Muscle of leg (tissue), 3 donors: ENCODE measurements at regions not wholly inside any gene's neighbourhood (a gene's known extent, or its start where the extent isn't known, plus 50 kb on each side); places are given as distances from the start of the nearest gene placed in this dataset.
A peak's percentile ranks its signal among the peaks of the same experiment; 100 is the strongest.

ENCODE experiments used
- DNase-seq: peaks from one replicate; pipeline ENCODE4 v3.0.0; 2013
- H3K27ac ChIP-seq: one replicate; pipeline ENCODE4 v1.5.1; 2013; ENCODE audit warnings: mild to moderate bottlenecking, low read length, control low read depth
- H3K27me3 ChIP-seq: one replicate; pipeline ENCODE4 v1.6.1; 2013; ENCODE audit warnings: low read length; ENCODE audit not compliant: control insufficient read depth, insufficient read depth
- H3K36me3 ChIP-seq: one replicate; pipeline ENCODE4 v1.6.1; 2013; ENCODE audit warnings: low read length; ENCODE audit not compliant: control insufficient read depth, insufficient read depth
- H3K4me1 ChIP-seq: one replicate; pipeline ENCODE4 v1.6.1; 2013; ENCODE audit warnings: low read length; ENCODE audit not compliant: control insufficient read depth, insufficient read depth
- H3K4me3 ChIP-seq: one replicate; pipeline ENCODE4 v1.5.1; 2013; ENCODE audit warnings: low read length, control low read depth
- H3K9me3 ChIP-seq: replicated peaks from 2 replicates; pipeline ENCODE4 v1.6.1; 2013; ENCODE audit warnings: low read depth, low read length; ENCODE audit not compliant: control insufficient read depth
- WGBS: methylation state at CpG from one replicate; pipeline ENCODE4 v1.1.5; 2013; ENCODE audit warnings: missing lambda C conversion rate; ENCODE audit not compliant: insufficient coverage; 5-methylcytosine and 5-hydroxymethylcytosine counted together

DNA sequence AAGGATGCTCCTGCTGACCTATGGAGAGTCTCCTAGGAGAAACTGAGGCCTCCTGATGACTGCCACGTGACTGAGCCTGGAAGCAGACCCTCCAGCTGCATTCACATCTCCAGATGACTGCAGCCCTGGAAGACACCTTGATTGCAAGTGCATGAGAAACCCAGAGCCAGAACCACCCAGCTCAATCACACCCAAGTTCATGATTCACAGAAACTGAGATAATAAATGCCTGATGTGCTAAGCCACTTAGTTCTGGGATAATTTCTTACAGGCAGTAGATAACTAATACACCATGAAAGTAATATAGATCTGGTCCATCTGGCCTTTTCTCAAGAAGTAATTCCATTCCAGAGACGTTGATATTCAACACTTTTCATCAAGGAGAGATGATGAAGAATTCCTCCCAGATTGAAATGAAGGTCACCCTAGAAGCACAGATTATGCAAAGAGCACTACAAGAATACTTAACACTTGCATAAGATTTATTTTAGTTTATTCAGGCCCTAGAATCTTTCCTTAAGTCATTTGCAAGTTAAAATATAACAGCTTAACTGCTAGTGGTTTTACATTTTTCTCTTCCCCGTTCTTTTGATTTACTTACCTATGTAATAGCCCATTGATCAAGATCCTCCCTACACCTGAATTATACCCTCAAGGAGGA is 208.2 kb upstream of the INHBA start:
- Histone ChIP-seq H3K4me1 (peaks cover 3% of the 10 kb centered on the region), H3K36me3 (no peaks in the 10 kb centered on the region), H3K9me3 (no peaks in the 10 kb centered on the region), H3K27me3 (no peaks in the 10 kb centered on the region), H3K4me3 (no peak overlapping the region), H3K27ac (no peak overlapping the region)
- 30% methylated on average over 1 of the region's 3 CpGs for WGBS
- DNase-seq, result no peak

DNA sequence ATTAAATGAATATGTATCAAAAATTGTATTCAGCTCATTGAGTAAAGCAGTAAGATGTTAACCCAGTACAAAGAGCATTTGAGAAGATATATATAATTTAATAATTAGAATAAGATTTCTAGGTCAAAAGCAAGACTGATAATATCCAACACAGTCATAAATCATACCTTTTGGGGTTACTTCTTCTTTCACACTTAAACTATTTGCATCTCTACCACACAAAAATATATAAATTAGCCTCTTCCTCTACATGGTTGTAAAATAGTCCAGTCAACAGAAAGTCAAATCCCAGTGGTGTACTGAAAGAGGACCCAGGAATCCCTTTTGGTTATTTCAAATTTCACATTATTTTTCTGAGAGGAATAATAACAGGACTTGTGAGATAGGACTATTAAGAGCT is 204.6 kb upstream of the INHBA start:
- H3K36me3 ChIP-seq, result no peaks in the 10 kb centered on the region
- no peak overlapping the region for H3K4me3 ChIP-seq
- peaks cover 3% of the 10 kb centered on the region for H3K9me3 ChIP-seq
- H3K27ac ChIP-seq, result no peak overlapping the region
- no peaks in the 10 kb centered on the region for H3K27me3 ChIP-seq
- H3K4me1 ChIP-seq, result peaks cover 3% of the 10 kb centered on the region
- DNase-seq, result no peak

DNA sequence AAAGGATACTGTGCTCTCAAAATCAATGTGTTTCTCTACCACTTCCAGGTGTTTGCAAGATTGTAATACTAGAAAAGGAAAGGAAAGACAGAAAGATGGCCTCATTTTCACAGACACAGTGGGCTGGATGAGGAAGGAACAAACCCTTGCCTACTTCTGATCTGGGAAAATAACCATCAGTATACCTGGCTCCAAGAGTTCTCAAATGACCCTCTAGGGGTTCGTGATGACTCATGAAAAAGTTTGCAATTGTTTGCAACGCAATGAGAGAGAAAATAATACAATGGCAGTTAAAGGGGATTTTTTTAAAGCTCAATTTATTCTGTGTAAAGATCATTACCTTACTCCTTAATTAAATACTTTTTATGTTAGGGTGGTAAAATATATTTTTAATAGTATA is 197.6 kb upstream of the INHBA start:
- Histone ChIP-seq H3K36me3 (no peaks in the 10 kb centered on the region), H3K4me3 (no peak overlapping the region), H3K9me3 (peaks cover 3% of the 10 kb centered on the region), H3K27me3 (no peaks in the 10 kb centered on the region), H3K27ac (no peak overlapping the region), H3K4me1 (no peaks in the 10 kb centered on the region)
- WGBS, result no CpG with 5 or more reads among the region's 2 CpGs
- no peak for DNase-seq

DNA sequence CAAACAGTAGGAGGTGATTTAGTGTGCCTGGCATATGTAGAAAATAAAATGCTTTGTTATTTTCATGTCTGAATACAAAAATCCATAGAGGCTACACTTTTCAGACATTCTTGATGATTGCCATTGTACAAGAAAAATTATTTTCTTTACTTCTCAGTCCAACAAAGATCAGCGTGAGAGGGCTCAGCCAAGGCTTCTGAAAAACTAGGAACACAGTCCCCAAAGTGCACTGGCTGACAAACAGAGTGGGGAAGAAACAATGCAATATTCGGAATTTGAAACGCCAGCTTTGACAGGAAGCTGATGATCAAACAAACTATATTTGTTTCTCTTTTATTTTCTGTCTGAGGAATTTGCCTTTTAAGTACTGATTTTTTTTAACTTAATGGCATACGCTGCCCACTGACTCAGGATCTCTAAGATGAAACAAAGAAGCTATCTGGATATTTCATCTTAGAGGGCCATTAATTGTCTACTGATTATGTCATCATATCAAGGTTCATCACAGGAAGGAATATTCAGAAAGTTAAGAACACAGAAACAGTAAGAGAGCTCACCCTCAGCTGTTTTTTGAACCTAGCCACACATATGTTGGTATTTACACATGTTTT is 197.0 kb upstream of the INHBA start:
- Histone ChIP-seq H3K36me3 (no peaks in the 10 kb centered on the region), H3K27me3 (no peaks in the 10 kb centered on the region), H3K4me1 (no peaks in the 10 kb centered on the region), H3K9me3 (peaks cover 3% of the 10 kb centered on the region), H3K27ac (no peak overlapping the region), H3K4me3 (no peak overlapping the region)
- WGBS, result no CpG with 5 or more reads among the region's 4 CpGs
- no peak for DNase-seq

DNA sequence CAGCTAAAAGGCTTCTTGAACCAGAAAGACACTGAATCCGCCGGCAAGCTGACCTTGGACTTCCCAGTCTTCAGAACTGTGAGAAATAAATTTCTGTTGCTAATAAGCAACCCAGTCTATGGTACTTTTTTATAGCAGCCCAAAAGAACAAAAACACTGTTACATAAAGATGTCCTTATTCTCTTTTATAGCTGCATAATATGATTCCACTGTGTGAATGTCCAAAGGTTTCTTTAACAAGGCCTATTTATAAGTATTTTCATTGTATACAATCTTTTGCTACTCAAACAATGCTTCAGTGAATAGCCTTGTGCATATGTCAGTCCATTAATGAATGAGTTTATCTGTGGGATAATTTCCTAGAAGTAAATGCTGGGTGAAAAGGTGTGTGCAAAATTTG is 190.8 kb upstream of the INHBA start:
- no peaks in the 10 kb centered on the region for H3K36me3 ChIP-seq
- no peak overlapping the region for H3K4me3 ChIP-seq
- H3K4me1 ChIP-seq, result peaks cover 16% of the 10 kb centered on the region
- no peak overlapping the region for H3K27ac ChIP-seq
- WGBS, result no CpG with 5 or more reads among the region's 2 CpGs
- DNase-seq, result no peak
- H3K9me3 ChIP-seq, result no peaks in the 10 kb centered on the region
- no peaks in the 10 kb centered on the region for H3K27me3 ChIP-seq

DNA sequence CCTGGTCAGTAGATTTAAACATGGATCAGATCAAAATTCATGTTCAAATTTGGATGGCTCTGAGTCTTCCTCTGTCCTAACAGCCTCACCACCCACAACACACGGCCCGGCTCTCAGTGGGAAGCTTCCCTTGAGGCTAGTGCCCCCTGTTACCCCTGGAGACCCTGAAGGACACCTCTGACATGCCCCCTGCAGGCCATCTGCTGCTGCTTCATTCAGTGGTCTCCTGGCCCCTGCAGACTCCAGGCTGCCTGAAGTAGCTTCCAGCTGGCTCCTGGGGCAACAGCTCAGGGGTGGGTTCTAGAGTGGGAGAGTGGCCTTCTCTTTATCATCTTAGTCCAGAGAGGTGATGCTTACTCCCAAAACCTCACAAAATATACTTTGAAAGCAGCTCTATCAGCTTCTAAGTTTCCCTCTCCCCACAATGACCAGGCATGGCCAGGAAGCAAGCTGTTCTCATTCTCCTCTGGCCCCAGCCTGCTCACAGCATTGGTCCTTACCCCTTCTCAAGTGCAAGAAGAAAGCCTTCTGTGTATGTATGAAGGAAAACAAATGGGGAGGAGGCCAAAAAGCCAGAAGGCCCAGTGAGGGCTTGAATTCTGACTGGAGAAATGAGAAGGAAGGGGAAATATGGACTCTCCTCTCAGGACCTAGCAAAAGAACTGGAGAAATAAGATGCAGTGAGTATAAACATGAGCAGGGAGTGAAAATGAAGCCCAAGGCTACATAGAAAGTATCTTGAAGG is 189.6 kb upstream of the INHBA start:
- no peaks in the 10 kb centered on the region for H3K36me3 ChIP-seq
- peak overlapping the region; percentile 36 for H3K27ac ChIP-seq

DNA sequence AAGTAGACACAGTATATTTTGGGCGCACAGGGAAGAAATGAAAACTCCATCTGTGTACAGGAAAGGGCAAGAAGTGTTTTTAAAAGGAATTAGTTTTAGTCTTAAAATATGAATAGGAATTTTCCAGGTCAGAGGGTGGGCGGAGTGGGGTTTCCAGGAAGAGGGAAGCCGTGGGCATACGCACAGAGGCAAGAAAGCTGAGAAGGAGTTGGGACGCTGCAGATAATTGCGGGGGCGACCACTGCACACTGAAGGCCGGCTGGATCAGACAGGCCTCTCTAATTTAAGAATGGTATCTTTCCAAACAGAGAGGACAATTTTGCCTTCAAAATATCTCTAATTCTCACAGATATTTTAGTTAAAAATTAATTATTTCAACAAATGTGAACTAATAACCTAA is 189.1 kb upstream of the INHBA start:
- Histone ChIP-seq H3K27me3 (no peaks in the 10 kb centered on the region), H3K27ac (no peak overlapping the region), H3K9me3 (no peaks in the 10 kb centered on the region), H3K36me3 (no peaks in the 10 kb centered on the region), H3K4me1 (peaks cover 28% of the 10 kb centered on the region), H3K4me3 (no peak overlapping the region)
- 60% methylated on average over 8 of the region's 8 CpGs for WGBS
- no peak for DNase-seq

More for the DNA sequence above, 189.6 kb upstream of the INHBA start:
- Histone ChIP-seq H3K9me3 (no peaks in the 10 kb centered on the region), H3K4me3 (no peak overlapping the region), H3K4me1 (peaks cover 22% of the 10 kb centered on the region), H3K27me3 (no peaks in the 10 kb centered on the region)
- no peak for DNase-seq
- no CpG with 5 or more reads among the region's 2 CpGs for WGBS

DNA sequence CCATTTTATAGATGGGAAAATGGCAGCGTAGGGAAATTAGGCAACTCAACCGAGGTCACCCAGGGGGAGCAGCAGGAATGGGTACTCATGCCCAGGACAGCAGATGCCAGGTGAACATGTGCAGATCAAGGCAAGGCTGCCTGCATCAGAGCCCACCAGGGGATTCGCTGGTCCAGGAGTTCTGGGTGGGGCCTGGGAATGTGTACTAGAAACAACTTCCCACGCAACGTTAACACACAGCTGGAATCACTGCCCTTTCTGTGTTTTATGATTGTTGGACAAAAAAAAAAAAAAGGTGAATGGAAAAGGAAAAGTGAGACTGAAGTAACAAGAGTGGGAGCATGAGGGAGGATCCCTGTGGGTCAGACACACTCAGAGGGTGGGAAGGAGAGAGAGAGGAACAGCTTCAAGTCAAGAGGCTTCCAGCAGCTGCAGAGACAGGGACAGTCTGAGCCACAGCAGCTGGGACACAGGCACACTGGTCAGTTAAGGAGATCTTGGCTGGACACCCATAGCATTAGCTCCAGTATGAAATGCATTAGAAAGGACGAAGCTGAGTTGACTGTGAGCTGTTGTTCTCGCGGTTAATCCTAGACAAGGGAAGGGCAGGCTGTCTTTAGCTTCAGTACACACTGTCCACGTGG is 187.9 kb upstream of the INHBA start:
- Histone ChIP-seq H3K4me3 (no peak overlapping the region), H3K27me3 (no peaks in the 10 kb centered on the region), H3K9me3 (no peaks in the 10 kb centered on the region), H3K27ac (peak overlapping the region; percentile 45), H3K36me3 (no peaks in the 10 kb centered on the region), H3K4me1 (peaks cover 38% of the 10 kb centered on the region)
- WGBS, result 33% methylated on average over 8 of the region's 9 CpGs
- peak; percentile 89 for DNase-seq

DNA sequence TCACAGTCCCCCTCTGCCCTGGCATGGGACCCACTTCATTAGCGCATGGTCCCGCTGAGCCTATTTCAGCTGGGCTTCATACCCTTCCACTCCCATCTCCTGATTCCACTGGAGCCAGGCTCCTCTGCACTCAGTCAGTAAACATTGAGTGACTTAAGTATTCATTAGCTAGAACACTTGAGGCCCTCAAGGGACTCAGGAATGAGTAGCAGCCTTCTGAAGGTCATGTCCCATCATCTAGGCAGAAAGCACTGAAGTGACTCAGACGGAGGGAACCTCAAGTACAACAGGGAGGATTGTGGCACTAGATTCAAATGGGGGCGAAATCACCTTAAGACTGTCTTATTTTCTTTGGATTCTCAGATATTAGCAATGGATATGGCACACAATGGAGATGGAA is 186.6 kb upstream of the INHBA start:
- Histone ChIP-seq H3K4me1 (peaks cover 48% of the 10 kb centered on the region), H3K36me3 (no peaks in the 10 kb centered on the region), H3K4me3 (no peak overlapping the region), H3K27ac (no peak overlapping the region), H3K9me3 (no peaks in the 10 kb centered on the region), H3K27me3 (no peaks in the 10 kb centered on the region)
- no peak for DNase-seq
- 50% methylated on average over 2 of the region's 4 CpGs for WGBS

DNA sequence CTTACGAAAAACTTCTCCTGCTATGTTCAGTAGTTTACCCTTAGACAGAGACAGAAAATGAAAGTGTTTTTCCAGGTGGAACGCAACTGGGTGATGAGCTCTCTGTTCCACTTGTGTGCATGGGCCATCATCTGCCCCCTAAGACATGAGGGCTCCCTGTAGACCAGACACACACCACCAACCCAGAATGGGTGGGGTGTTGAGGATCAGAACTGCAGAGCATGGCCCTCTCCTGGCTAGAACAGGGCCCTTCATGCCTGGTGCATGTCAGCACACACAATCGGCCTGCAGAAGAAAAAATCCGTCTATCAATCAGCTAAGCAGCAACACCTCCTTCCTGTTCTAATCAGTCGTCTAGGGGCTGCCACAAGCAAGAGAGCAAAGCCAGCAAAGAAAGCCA is 186.2 kb upstream of the INHBA start:
- 74% methylated on average over 3 of the region's 5 CpGs for WGBS
- no peak overlapping the region for H3K4me3 ChIP-seq
- H3K36me3 ChIP-seq, result no peaks in the 10 kb centered on the region
- DNase-seq, result no peak
- H3K27ac ChIP-seq, result no peak overlapping the region
- H3K4me1 ChIP-seq, result peaks cover 51% of the 10 kb centered on the region
- no peaks in the 10 kb centered on the region for H3K9me3 ChIP-seq
- H3K27me3 ChIP-seq, result no peaks in the 10 kb centered on the region
